ENCODE measurements at regions not wholly inside any gene's neighbourhood (a gene's known extent, or its start where the extent isn't known, plus 50 kb on each side); places are given as distances from the start of the nearest gene placed in this dataset.

DNA sequence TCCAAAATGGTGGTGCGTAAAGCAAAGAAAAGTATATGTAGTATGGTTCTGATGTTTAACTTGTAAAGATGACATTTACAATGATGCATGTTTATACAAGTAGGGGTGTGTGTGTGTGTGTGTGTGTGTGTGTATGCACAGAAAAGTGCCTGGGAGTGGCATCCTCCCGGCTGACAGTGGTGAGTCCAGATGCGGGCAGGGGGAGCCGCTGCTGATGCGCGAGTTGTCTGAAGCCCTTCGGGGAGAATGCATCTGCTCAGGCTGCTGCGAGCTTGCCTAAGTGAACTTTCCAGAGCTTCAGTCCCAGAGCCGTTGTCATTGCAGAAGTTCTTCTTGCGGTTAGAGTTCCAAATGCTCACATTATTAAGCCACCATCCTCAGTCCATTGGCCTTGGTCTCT lies 429.7 kb upstream of the HS6ST1 start:
- H3K27ac ChIP-seq, result no peak overlapping the region
- peaks cover 35% of the 10 kb centered on the region for H3K4me1 ChIP-seq
- no peak overlapping the region for H3K9ac ChIP-seq
- TF ChIP-seq Cebpa-rat (IDR thresholded peaks at IDR 0.05), result no peak
- H4K20me1 ChIP-seq, result no peaks in the 10 kb centered on the region
- H3K27me3 ChIP-seq, result no peaks in the 10 kb centered on the region
- H3K4me2 ChIP-seq, result no peak overlapping the region
- no peak overlapping the region for H3K4me3 ChIP-seq
- no peaks in the 10 kb centered on the region for H3K9me3 ChIP-seq
- H3K36me3 ChIP-seq, result no peaks in the 10 kb centered on the region

DNA sequence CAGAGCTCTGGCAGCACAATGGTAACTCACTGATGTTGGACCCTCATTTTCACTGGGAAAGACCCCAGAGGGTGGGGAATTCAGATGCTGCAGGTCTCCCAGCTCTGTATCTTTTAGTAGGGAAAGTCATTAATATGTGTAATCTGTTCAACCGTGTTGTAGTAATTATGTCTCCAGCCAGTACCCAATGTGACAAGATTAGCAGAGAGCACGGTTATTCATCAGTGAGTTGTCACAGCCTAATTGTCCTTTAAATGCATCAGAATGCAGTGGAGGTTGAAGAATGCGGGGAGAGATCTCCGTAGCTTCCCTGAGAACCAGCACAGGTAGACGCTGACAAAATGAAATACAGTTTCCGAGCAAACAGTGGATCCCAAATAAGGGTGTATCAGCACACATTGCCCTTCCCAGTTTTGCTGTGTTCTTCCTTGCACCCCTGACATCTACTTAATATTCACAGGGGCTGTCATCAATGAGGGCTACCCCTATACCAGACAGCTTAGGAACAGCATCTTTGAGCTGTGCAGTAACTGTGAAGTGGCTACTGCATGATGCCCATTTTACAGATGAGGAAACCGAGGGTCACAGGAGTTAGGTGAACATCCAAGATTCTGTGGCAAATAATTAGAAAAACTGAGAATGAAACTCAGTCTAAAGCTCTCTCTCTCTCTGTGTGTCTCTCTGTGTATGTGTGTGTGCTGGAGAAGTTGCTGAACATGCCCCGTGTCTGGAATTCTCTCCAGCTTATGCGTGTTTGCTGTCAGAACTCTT lies 430.4 kb upstream of the HS6ST1 start:
- Histone ChIP-seq H4K20me1 (no peaks in the 10 kb centered on the region), H3K9ac (no peak overlapping the region), H3K4me1 (peaks cover 42% of the 10 kb centered on the region), H3K4me3 (no peak overlapping the region), H3K27me3 (no peaks in the 10 kb centered on the region), H3K36me3 (no peaks in the 10 kb centered on the region), H3K27ac (no peak overlapping the region), H3K4me2 (no peak overlapping the region), H3K9me3 (no peaks in the 10 kb centered on the region)
- TF ChIP-seq Cebpa-rat (IDR thresholded peaks at IDR 0.05), result no peak

DNA sequence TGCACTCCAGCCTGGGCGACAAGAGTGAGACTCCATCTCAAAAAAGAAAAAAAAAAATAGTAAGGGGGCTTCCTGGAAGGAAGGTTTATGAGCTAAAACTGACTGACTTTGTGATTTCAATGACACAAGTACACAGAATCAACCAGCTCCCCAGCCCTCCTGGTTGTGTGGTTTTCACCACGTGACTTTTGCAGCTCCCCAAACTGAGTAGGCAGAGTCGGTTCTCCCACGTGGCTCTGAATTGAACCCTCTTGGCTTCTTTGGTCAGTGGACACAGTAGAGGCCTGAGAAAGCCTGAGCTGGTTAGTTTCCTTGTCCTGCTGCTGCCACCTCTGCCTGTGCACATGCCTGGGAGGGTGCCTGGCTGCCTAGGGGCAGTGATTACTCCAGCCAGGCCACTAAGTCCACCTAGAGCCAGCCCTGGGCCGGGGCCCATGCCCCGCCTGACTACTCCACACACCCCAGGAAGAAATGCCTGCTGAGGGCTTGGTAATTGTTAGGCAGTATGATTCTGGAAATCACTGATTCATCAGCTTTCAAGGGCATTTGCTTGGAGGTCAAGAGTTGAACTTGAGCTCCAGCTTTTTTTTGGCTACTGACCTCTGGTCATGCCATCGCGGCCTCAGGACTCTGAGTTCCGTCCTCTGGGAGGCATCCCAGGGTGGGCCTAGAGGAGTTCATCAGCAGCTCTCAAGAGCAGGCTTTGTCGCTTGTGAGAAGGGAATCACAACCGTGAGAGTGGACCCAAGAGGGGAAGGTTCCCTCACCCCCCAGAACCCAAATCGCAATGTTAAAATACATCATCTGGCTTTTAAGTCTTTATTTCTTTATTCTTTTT lies 431.9 kb upstream of the HS6ST1 start:
- no peaks in the 10 kb centered on the region for H3K36me3 ChIP-seq
- H3K4me3 ChIP-seq, result no peak overlapping the region
- H3K4me1 ChIP-seq, result peaks cover 55% of the 10 kb centered on the region
- H3K4me2 ChIP-seq, result peak overlapping the region; percentile 91
- H4K20me1 ChIP-seq, result no peaks in the 10 kb centered on the region
- peak overlapping the region; percentile 33; the same call in 1 of the 2 replicates for H3K27ac ChIP-seq
- H3K27me3 ChIP-seq, result no peaks in the 10 kb centered on the region
- H3K9me3 ChIP-seq, result no peaks in the 10 kb centered on the region
- no peak for TF ChIP-seq Cebpa-rat (IDR thresholded peaks at IDR 0.05)
- H3K9ac ChIP-seq, result no peak overlapping the region

DNA sequence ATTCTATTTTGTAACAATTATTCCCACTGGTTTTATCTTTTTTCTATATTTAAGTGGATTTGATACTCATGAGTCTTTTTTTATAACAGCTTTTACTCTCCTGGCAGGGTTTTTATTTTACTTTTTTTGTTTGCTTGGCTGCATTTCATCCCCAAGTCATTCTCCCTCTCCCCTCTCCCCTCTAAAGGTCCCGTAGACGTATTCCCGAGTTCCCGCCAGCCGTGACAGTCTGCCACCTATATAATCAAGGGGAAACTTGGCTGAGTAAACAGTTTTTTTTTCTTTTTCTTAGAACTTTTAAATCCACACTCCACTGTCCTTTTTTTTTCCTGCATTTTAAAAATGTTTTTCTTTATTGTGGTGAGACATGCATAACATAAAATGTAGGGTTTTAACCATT lies 433.1 kb upstream of the HS6ST1 start:
- Histone ChIP-seq H3K27me3 (no peaks in the 10 kb centered on the region), H3K4me1 (peaks cover 65% of the 10 kb centered on the region), H3K9ac (no peak overlapping the region), H3K36me3 (no peaks in the 10 kb centered on the region), H3K9me3 (no peaks in the 10 kb centered on the region), H3K4me2 (peak overlapping the region; percentile 91), H4K20me1 (no peaks in the 10 kb centered on the region), H3K27ac (0 out of 2 replicates have a peak overlapping the region, but pooled peaks have one; percentile 87), H3K4me3 (no peak overlapping the region)
- no peak for TF ChIP-seq Cebpa-rat (IDR thresholded peaks at IDR 0.05)

DNA sequence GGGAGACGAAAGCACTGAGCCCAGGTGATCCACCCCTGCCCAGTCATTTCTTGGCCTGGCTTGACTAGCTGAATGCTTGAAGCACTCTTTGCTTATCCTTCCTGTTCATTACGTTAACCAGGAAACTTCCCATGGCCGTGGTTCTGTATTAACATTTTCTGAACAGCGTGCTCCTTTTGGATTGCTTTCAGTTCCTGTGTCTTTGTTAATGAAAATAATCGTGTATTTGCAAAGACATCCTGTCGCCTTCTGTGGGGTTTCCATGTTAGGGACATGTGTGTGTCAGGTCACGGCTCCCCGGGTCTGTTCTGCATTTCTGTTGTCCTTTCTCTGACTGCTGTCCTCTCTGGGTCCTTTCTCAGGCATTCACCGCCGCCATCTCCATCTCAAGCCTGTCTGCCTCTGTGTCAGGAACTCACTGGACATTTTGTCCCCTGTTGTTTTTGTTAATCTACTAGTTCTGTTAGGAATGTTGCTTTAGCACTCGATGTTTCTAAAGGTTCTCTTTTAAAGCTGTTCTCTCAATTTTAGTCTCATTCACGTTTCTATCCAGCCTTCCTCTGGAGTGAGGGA lies 434.1 kb upstream of the HS6ST1 start:
- Histone ChIP-seq H3K4me1 (peaks cover 65% of the 10 kb centered on the region), H3K27me3 (no peaks in the 10 kb centered on the region), H3K4me2 (peak overlapping the region; percentile 91), H3K9me3 (no peaks in the 10 kb centered on the region), H4K20me1 (no peaks in the 10 kb centered on the region), H3K27ac (peak overlapping the region; percentile 87), H3K36me3 (no peaks in the 10 kb centered on the region), H3K4me3 (no peak overlapping the region; the same call in 1 of the 2 replicates), H3K9ac (peak overlapping the region; percentile 63; the same call in 1 of the 2 replicates)
- TF ChIP-seq Cebpa-rat (IDR thresholded peaks at IDR 0.05), result no peak

DNA sequence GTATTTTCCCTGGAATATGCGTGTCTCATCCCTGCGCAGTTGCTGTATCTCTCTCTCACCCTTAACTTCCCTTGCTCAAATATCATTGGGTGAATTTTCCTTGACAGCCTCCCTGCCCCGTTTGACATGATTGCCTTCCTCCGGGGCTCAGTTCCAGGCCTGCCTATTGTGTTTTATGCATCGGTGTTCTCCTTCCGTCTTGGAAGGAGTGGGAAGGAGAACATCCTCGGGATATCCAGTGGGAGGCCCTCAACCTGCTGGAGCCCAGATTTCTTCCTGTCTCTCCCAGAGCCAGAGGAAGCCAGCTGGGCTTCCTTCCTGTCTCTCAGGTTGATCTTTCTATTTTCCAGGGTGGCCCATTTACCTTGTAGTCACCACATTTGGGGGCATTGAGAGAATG lies 434.7 kb upstream of the HS6ST1 start:
- H3K4me1 ChIP-seq, result peaks cover 69% of the 10 kb centered on the region
- peak overlapping the region; percentile 91 for H3K4me2 ChIP-seq
- peak overlapping the region; percentile 63; the same call in 1 of the 2 replicates for H3K9ac ChIP-seq
- H3K4me3 ChIP-seq, result peak overlapping the region; percentile 38; the same call in 1 of the 2 replicates
- H4K20me1 ChIP-seq, result no peaks in the 10 kb centered on the region
- no peaks in the 10 kb centered on the region for H3K9me3 ChIP-seq
- no peak for TF ChIP-seq Cebpa-rat (IDR thresholded peaks at IDR 0.05)
- H3K27me3 ChIP-seq, result no peaks in the 10 kb centered on the region
- peak overlapping the region; percentile 87 for H3K27ac ChIP-seq
- no peaks in the 10 kb centered on the region for H3K36me3 ChIP-seq

DNA sequence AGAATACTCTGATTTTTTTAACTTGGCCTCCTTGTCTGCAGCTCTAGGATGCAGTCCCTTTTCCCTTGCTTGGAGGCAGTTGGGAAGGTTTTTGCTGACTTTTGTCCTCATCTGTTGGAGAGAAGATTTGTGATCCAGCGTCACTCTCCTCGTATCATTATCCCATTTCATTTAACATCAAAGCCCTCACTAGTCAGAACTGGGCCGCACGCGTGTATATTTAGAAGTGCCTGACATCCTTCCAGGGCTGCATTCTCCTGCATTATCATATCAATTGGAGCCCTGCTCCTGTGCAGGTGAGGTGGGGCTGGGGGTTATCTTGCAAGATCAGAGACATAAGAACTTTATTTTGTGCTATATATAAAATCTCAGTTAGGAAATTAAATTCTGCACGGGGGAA lies 435.1 kb upstream of the HS6ST1 start:
- peak overlapping the region; percentile 91 for H3K4me2 ChIP-seq
- no peaks in the 10 kb centered on the region for H3K27me3 ChIP-seq
- H4K20me1 ChIP-seq, result no peaks in the 10 kb centered on the region
- peaks cover 70% of the 10 kb centered on the region for H3K4me1 ChIP-seq
- TF ChIP-seq Cebpa-rat (IDR thresholded peaks at IDR 0.05), result no peak
- peak overlapping the region; percentile 38; the same call in 1 of the 2 replicates for H3K4me3 ChIP-seq
- no peaks in the 10 kb centered on the region for H3K36me3 ChIP-seq
- H3K9me3 ChIP-seq, result no peaks in the 10 kb centered on the region
- peak overlapping the region; percentile 87 for H3K27ac ChIP-seq
- peak overlapping the region; percentile 63 for H3K9ac ChIP-seq

DNA sequence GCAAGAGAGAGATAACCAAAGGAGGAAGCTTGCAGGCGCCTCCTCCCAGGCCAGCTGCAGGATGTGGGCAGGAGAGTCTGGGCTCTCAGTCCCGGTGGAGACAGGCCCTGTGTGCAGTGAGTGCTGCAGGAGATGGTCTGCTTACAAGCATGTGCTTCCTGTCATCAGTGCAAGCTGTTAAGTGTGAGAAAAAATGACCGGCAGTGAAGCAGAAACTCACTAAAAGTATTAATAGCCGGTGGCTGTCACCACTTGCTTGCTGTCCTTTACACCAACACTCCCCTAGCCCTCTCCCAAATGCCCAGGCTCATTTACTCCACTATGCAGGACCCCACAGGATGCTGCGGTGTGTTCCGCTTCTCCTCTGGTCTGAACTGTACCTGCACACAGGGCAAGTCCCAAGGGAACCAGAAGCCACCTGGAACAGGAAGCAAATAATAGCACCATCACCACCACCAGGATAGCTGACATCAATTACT lies 435.6 kb upstream of the HS6ST1 start:
- Histone ChIP-seq H3K4me1 (peaks cover 70% of the 10 kb centered on the region), H3K9me3 (no peaks in the 10 kb centered on the region), H3K27me3 (no peaks in the 10 kb centered on the region), H4K20me1 (no peaks in the 10 kb centered on the region), H3K4me2 (peak overlapping the region; percentile 91), H3K9ac (0 out of 2 replicates have a peak overlapping the region, but pooled peaks have one; percentile 35), H3K36me3 (no peaks in the 10 kb centered on the region), H3K27ac (peak overlapping the region; percentile 87), H3K4me3 (peak overlapping the region; percentile 49)
- TF ChIP-seq Cebpa-rat (IDR thresholded peaks at IDR 0.05), result no peak

DNA sequence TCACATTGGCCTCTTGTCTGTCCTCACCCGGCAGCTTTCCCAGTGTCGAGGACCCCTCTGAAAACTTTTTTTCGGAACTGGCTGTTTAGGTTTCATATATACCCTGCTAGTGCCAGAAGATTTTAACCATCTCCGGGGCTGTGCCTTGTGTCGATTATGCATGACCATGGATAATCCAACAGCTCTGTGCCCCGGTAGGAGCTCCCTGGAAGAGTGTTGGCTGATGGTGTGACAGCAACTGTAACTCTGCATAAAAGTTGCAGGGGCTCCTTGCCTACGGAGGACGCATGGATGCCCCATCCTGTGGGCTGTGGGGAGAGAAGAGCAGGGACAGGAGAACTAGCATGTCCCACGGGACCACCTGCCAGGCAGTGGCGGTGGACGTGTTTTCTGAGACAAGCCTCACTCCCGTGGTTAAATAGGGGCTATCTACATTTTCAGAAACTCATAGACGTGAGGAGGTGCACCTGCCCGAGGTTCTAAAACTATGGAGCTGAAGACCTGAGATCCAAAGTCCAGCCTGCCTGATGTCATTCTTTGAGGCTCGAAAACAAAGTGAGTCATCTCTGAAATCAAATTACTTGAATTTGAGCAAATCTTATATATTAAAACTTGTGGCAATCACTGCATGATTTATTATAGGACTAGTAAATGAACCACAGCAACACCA lies 437.2 kb upstream of the HS6ST1 start:
- no peak overlapping the region for H3K4me3 ChIP-seq
- TF ChIP-seq Cebpa-rat (IDR thresholded peaks at IDR 0.05), result no peak
- H3K9ac ChIP-seq, result no peak overlapping the region
- no peak overlapping the region for H3K27ac ChIP-seq
- no peaks in the 10 kb centered on the region for H3K9me3 ChIP-seq
- H4K20me1 ChIP-seq, result no peaks in the 10 kb centered on the region
- H3K27me3 ChIP-seq, result no peaks in the 10 kb centered on the region
- peaks cover 59% of the 10 kb centered on the region for H3K4me1 ChIP-seq
- H3K4me2 ChIP-seq, result peak overlapping the region; percentile 91
- H3K36me3 ChIP-seq, result no peaks in the 10 kb centered on the region

All from BLaER1 (cell line).